A673 (cell line): ENCODE measurements at regions not wholly inside any gene's neighbourhood (a gene's known extent, or its start where the extent isn't known, plus 50 kb on each side); places are given as distances from the start of the nearest gene placed in this dataset.

Experiments used
- CTCF ChIP-seq: fragments of 300-800, 200-600 bp; sonication (generic); conservative IDR thresholded peaks from 2 replicates; pipeline ENCODE4 v1.5.1; 2017; ENCODE audit warnings: low read depth, mild to moderate bottlenecking, antibody characterized with exemption, low read length, moderate library complexity, mixed read lengths
- EZH2 ChIP-seq: fragments of 200-600 bp; sonication (generic); IDR thresholded peaks from 2 replicates; pipeline ENCODE4 v1.6.1; 2017; ENCODE audit warnings: borderline replicate concordance, low read depth, mild to moderate bottlenecking, mixed read lengths, antibody characterized with exemption, low read length; ENCODE audit not compliant: poor library complexity, severe bottlenecking

- TF ChIP-seq CTCF (no peak), EZH2 (no peak)
Measured at GRCh38 chr5:34516166-34516565, 140.0 kb upstream of the RAI14 start.
